Heart left ventricle (tissue), 13 donors: ENCODE measurements at regions not wholly inside any gene's neighbourhood (a gene's known extent, or its start where the extent isn't known, plus 50 kb on each side); places are given as distances from the start of the nearest gene placed in this dataset.

Experiments
- CTCF ChIP-seq, 12 donors: fragments of 200-600 bp; sonication (generic) in 4 of 12; IDR thresholded peaks; one replicate each; pipeline versions ENCODE4 v1.5.0 to v1.8.0; 2018 to 2022; ENCODE audit warnings: antibody characterized with exemption in 12 of 12, mild to moderate bottlenecking in 5 of 12
- POLR2A ChIP-seq, 2 donors: fragments of 450-650 bp; IDR thresholded peaks; one replicate each; pipeline ENCODE4 v1.6.1; 2017; ENCODE audit warnings: antibody characterized with exemption in 2 of 2, mild to moderate bottlenecking in 2 of 2, moderate library complexity in 2 of 2
- donor health status: ischemic (EF 13 %, LVEDD 7.1; RV severe dilation, severe dysfunction).
- donor health status: DM: no; HTN: yes; CAD: no.
- donor health status: DM: no; HTN: no; CAD: no.
- donor health status: ischemic (EF 25% LVEDD 6.9; RV normal size, moderate dysfunction).
- donor health status: ischemic (EF 25% LVEDD 5.7; RV mildly dilated, moderate dysfunction).
- donor health status: ischemic (EF 35%, LVEDD 5.7; RV mildly dilated, moderate dysfunction).
- donor health status: nonischemic (EF 11% LVEDD 7.7; RV severe dilation, severe dysfunction).
- donor health status: DM: yes; HTN: yes; CAD: no.
- donor health status: PGD.
- donor health status: ischemic (EF 29% LVEDD 5.4; RV normal size, mild dysfunction).
- donor health status: nonischemic (EF 23%, LVEDD 6.1; RV moderate dilation, normal function).

GRCh38 chr9:2506321-2506720 lies 115.3 kb upstream of the VLDLR start:
- TF ChIP-seq CTCF (IDR thresholded peaks at IDR 0.05) (no peak), POLR2A (IDR thresholded peaks at IDR 0.05) (no peak)
